DND-41 (cell line): ENCODE measurements at regions not wholly inside any gene's neighbourhood (a gene's known extent, or its start where the extent isn't known, plus 50 kb on each side); places are given as distances from the start of the nearest gene placed in this dataset.

ENCODE experiments used
- EZH2 ChIP-seq: IDR thresholded peaks from 3 replicates; pipeline ENCODE4 v1.6.1; 2012; ENCODE audit warnings: borderline replicate concordance, low read depth, mild to moderate bottlenecking, moderate library complexity, low read length, inconsistent platforms; ENCODE audit not compliant: severe bottlenecking
- TF ChIP-seq, protein P1 (sequence below): IDR thresholded peaks from 2 replicates; pipeline ENCODE4 v1.5.1; 2012; ENCODE audit warnings: borderline replicate concordance, low read length, moderate library complexity, mild to moderate bottlenecking; ENCODE audit not compliant: poor library complexity, severe bottlenecking; ENCODE audit errors: extremely low read depth

- TF ChIP-seq, protein P1, sequence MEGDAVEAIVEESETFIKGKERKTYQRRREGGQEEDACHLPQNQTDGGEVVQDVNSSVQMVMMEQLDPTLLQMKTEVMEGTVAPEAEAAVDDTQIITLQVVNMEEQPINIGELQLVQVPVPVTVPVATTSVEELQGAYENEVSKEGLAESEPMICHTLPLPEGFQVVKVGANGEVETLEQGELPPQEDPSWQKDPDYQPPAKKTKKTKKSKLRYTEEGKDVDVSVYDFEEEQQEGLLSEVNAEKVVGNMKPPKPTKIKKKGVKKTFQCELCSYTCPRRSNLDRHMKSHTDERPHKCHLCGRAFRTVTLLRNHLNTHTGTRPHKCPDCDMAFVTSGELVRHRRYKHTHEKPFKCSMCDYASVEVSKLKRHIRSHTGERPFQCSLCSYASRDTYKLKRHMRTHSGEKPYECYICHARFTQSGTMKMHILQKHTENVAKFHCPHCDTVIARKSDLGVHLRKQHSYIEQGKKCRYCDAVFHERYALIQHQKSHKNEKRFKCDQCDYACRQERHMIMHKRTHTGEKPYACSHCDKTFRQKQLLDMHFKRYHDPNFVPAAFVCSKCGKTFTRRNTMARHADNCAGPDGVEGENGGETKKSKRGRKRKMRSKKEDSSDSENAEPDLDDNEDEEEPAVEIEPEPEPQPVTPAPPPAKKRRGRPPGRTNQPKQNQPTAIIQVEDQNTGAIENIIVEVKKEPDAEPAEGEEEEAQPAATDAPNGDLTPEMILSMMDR, result no peak
- TF ChIP-seq EZH2, result no peak
Observed at GRCh38 chr14:49989966-49990365, 97.1 kb downstream of the ARF6 start.
